ENCODE measurements at regions not wholly inside any gene's neighbourhood (a gene's known extent, or its start where the extent isn't known, plus 50 kb on each side); places are given as distances from the start of the nearest gene placed in this dataset.

- Histone ChIP-seq H3K9me1 (ENCODE audit: control insufficient read depth, insufficient read depth, low read length) (no peaks in the 10 kb centered on the region), H3K9me3 (replicated peaks; ENCODE audit: control insufficient read depth, insufficient read depth, low read depth, low read length) (no peaks in the 10 kb centered on the region), H3K27ac (ENCODE audit: extremely low read depth, low read depth, low read length) (no peak overlapping the region), H3K4me1 (replicated peaks in 1 of 2; ENCODE audit: control insufficient read depth in 2 of 2, insufficient read depth in 2 of 2, low read length in 2 of 2) (no peaks in the 10 kb centered on the region), H3K9ac (ENCODE audit: insufficient read depth in 1 of 2, low read depth in 2 of 2, low read length in 2 of 2) (no peak overlapping the region), H3K36me3 (ENCODE audit: control insufficient read depth, insufficient read depth, low read length) (no peaks in the 10 kb centered on the region), H3K27me3 (ENCODE audit: control insufficient read depth in 2 of 2, insufficient read depth in 2 of 2, low read length in 2 of 2) (no peaks in the 10 kb centered on the region), H3K4me3 (no peak overlapping the region), H4K20me1 (replicated peaks; ENCODE audit: control insufficient read depth, insufficient read depth, low read length) (no peaks in the 10 kb centered on the region), H3K79me2 (ENCODE audit: control insufficient read depth, insufficient read depth, low read length) (no peaks in the 10 kb centered on the region), H3K4me2 (ENCODE audit: insufficient read depth, low read length) (no peak overlapping the region), H2AFZ (ENCODE audit: low read depth, low read length) (no peak overlapping the region)
- WGBS (ENCODE audit: insufficient coverage, low coverage, missing lambda C conversion rate): 10% methylated on average over 2 of the region's 2 CpGs
- CTCF ChIA-PET (ENCODE audit: low intra/inter-chr PET ratio): no interaction called here
- in situ Hi-C loops (cut with MboI) (no loop called here), intact Hi-C loops (cut with micrococcal nuclease) (no loop called here)
- no TSS peak for BruUV-seq (replicated peaks)
- ATAC-seq (no peak), FAIRE-seq (no peak), DNase-seq (ENCODE audit: extremely low read depth in 1 of 4, low spot score in 3 of 4) (no peak)
- no peak for TF ChIP-seq CEBPG (CRISPR knock-in tag; IDR thresholded peaks at IDR 0.05)
- no peak for TF ChIP-seq CEBPG (tag; conservative IDR thresholded peaks at IDR 0.05 in 1 of 2, IDR thresholded peaks at IDR 0.05 in 1 of 2)
- TF ChIP-seq FOSL1 (tag; conservative IDR thresholded peaks at IDR 0.05): no peak
- no peak for TF ChIP-seq ZNF696 (CRISPR knock-in tag; conservative IDR thresholded peaks at IDR 0.05)
- TF ChIP-seq HIVEP1 (CRISPR knock-in tag; IDR thresholded peaks at IDR 0.05): no peak
- no peak for TF ChIP-seq STAG1 (CRISPR knock-in tag; IDR thresholded peaks at IDR 0.05; ENCODE audit: borderline replicate concordance)
- TF ChIP-seq ZBTB7A (IDR thresholded peaks at IDR 0.05; ENCODE audit: borderline replicate concordance, control insufficient read depth, low read depth, low read length): no peak
- no peak for TF ChIP-seq CEBPB (tag; IDR thresholded peaks at IDR 0.05)
- no peak for TF ChIP-seq KLF1 (tag; IDR thresholded peaks at IDR 0.05)
- no peak for TF ChIP-seq TAF7 (tag; IDR thresholded peaks at IDR 0.05)
- no peak for TF ChIP-seq TAL1 (IDR thresholded peaks at IDR 0.05)
- TF ChIP-seq E2F3 (CRISPR knock-in tag; IDR thresholded peaks at IDR 0.05): no peak
- no peak for TF ChIP-seq HNRNPLL (IDR thresholded peaks at IDR 0.05; ENCODE audit: low read depth, low read length, poor library complexity, severe bottlenecking)
- POLR2A ChIA-PET: no interaction called here
Observed at GRCh38 chr9:2419347-2419746, 202.2 kb upstream of the VLDLR start.
